HG02970 (cell line): ENCODE measurements at regions not wholly inside any gene's neighbourhood (a gene's known extent, or its start where the extent isn't known, plus 50 kb on each side); places are given as distances from the start of the nearest gene placed in this dataset.
"Not testable (repeated sequence)": the region's sequence is repeated elsewhere in the genome, so short reads cannot be mapped to it uniquely, and the experiment has no call there.

Experiments used
- ATAC-seq: cut with Tn5 transposase; IDR thresholded peaks from one replicate; pipeline ENCODE4 v1.9.1; 2021; ENCODE audit warnings: mild to moderate bottlenecking, moderate library complexity, moderate number of reproducible peaks; ENCODE audit not compliant: unreplicated experiment, low FRiP score

GRCh38 chr7:82625377-82625776 is 181.8 kb upstream of the CACNA2D1 start:
- ATAC-seq, result no peak

DNA sequence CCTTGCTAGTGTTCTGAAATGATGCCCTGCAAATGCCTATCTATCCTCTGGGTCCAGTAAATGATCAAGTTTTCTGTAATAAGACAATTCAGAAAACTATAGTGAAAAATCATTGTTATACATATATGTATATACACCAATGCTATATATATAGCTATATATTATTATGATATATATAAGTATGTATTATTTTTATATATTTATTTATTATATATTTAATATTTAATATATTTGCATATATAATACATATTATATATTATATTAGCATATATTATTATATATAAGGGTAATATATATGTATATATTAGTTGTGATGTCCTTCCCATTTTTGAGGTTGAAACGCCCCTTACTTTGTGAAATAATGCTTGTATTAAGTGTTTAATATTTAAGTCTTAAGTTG is 181.4 kb upstream of the CACNA2D1 start:
- ATAC-seq, result no peak

GRCh38 chr7:82624337-82624736 is 180.8 kb upstream of the CACNA2D1 start:
- no peak for ATAC-seq

DNA sequence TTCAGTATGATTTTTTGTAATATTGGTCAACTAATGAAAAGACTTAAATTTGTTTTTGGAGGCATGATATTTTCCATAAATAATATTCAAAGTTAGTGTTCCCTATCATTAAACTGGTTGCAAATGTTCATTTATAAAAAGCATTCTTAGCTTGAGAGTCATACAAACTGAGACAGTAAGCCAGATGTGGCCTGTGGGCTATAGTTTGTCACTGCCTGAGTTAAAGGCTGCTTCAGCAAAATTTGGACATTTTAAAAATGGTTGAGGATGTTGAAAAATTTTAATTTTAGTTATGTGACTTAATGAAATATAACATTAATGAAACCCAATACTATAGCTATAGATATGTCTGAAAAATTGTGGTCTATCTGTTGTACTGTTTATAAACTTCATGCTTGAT is 180.2 kb upstream of the CACNA2D1 start:
- no peak for ATAC-seq

GRCh38 chr7:82617156-82617555 is 173.6 kb upstream of the CACNA2D1 start:
- no peak for ATAC-seq

DNA sequence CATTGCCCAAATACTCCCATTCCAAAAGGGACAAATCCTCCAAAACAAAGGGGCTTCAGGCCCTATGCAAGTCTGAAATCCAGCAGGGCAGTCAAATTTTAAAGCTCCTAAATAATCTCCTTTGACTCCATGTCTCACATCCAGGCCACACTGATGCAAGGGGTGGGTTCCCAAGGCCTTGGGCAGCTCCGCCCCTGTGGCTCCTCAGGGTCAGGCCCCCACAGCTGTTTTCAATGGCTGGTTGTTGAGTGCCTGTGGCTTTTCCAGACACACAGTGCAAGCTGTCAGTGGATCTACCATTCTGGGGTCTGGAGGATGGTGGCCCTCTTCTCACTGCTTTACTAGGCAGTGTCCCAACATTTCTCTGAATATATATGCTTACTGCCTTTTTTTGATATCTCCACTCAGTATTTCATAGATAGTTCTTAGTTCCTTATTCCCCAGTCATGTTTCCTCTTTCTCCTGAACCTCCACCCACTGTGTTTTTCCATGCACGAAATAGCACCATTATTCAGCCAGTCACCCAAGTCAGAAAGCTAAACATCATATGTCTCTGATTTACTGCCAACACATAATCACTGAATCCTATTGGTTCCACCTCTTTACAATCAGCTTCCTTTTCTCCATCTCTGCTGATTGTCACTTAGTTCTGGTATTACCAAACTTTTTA is 172.6 kb upstream of the CACNA2D1 start:
- no peak for ATAC-seq

GRCh38 chr7:82615527-82615926 is 171.9 kb upstream of the CACNA2D1 start:
- ATAC-seq, result no peak

DNA sequence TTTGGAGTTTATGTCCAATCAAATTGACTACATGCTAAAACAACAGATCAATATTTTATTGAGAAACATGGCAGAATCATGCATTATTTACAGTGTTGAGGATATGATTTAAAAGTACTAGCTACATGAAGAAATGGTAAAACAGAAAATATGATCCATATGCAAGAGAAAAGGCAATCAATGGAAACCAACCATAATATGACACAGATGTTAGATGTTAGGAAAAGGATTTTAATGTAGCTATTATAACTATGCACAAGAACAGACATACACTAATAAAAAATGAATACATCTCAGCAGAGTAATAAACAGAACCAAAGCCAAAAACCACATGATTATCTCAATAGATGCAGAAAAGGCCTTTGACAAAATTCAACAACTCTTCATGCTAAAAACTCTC is 166.2 kb upstream of the CACNA2D1 start:
- ATAC-seq, result no peak

DNA sequence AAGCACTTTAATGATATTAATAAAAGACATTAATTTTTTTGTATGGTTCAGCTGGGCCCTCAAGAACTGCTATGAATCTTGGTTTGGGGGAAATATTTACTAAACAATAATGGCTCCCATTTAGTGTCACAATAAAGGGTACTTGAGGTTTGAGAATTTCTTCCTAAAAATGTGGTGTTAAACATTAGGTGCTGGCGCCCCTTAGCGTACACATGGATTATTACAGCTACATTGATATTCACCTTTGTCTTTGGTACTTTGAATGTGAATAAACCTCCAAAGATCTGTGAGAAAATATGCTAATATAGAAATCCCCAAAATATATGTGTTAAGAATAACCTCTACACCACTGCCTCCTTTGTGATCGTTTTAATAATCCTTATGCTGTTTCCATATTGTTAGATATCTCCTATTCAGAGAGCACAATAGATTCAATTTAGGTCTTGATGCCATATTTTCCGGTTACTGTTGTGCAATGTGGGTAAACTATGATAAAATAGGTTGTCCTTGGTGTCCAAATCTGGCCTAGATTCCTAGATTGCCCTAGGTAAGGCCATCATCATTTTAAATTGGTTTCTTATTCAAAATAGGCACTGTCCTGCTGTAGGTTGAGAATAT is 161.8 kb upstream of the CACNA2D1 start:
- no peak for ATAC-seq

GRCh38 chr7:82602066-82602465 is 158.5 kb upstream of the CACNA2D1 start:
- no peak for ATAC-seq

- ATAC-seq, result no peak
Measured at GRCh38 chr7:82600531-82600930, 157.0 kb upstream of the CACNA2D1 start.

- no peak for ATAC-seq
Measured at GRCh38 chr7:82599895-82600294, 156.3 kb upstream of the CACNA2D1 start.

DNA sequence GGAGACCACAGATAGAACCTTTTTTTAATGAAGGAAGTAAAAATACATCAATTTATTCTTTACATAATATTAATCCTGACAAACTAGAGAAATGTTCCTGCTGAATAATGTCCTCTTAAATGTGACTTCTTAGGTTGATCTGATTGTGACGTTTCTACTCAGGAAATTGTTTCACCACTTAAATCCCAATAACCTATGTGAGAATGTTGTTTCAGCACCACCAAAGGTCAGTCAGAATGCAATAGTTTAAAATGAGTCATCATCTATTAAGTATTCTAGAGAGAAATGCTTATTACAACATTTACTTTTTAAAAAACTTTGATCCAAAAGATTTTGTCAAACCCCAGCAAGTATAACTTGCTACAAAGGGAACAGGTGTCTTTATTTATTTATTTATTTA is 155.4 kb upstream of the CACNA2D1 start:
- ATAC-seq, result no peak

GRCh38 chr7:82595795-82596194 is 152.2 kb upstream of the CACNA2D1 start:
- not testable (repeated sequence) for ATAC-seq

- ATAC-seq, result no peak
Measured at GRCh38 chr7:82595176-82595575, 151.6 kb upstream of the CACNA2D1 start.

DNA sequence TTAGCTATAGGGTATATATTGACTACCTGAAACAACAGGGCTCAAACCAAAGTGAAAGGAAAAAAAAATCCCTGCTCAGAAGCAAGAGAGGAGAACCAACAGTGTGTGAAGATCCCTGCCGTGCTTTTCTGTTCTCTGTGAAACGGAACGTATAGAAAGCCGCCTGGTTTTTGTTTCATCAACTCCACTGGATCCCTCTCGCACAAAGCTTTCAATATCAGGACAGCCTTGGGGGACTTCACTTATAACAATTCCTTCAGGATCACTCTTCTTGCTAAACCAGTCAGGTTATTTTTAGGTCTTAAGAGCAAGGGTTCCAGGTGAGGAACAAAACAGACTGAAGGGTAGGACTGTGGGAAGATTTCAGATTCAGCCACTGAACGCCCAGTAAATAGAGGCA is 151.1 kb upstream of the CACNA2D1 start:
- no peak for ATAC-seq

DNA sequence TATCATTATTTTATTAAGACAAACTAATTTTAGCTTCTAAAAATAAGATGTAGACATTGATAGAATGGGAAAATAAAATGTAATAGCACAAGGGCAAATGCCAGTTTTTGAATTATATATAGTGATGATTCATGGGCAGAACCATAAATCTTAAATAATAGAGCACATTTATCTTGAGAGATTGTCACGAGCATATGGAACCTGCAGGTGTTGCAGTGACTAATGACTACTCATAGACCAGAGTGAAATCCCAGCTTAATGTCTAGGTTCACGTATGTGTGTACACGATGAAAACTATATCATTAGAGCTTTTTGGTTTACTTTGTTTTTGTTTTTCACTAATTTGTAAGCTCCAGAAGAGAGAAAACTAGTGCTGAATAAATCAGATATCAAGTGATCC is 150.2 kb upstream of the CACNA2D1 start:
- ATAC-seq, result no peak

DNA sequence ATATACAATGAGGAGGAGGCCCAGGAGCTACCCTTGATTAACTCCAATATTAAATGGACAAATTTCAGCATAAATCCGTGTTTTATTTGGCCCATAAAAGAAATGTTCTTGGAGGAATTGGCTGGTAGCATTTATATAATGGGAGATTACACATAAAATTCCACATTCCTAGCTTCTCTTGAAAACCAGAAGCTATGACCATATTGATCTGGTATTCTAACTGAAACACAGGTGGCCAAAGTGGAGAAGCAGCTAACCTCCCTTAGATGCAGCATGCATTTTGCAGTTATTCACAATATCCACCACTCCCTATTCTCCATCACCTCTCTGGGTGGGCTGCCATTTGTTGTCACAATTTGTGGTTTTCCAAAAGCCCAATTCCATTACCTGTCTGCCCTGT is 148.8 kb upstream of the CACNA2D1 start:
- no peak for ATAC-seq

DNA sequence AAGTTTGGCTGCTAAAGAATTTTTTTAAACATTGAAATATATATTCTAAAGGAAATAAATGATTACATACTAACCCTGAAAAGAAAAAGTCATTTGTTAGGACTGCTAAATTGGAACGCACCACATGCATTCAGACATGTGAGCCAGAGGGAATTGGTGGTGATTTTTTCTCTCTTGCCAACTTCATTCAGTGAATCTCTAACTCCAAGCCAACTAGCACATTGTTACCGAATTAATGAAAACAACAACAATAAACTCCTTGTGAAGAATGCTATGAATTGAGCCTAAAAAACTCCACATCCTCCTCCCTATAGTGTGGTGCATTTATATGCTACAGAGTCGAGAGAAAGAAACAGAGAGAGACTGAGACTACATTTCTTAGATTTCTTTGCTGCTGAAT is 135.5 kb upstream of the CACNA2D1 start:
- ATAC-seq, result no peak

GRCh38 chr7:82578430-82578829 is 134.9 kb upstream of the CACNA2D1 start:
- no peak for ATAC-seq

DNA sequence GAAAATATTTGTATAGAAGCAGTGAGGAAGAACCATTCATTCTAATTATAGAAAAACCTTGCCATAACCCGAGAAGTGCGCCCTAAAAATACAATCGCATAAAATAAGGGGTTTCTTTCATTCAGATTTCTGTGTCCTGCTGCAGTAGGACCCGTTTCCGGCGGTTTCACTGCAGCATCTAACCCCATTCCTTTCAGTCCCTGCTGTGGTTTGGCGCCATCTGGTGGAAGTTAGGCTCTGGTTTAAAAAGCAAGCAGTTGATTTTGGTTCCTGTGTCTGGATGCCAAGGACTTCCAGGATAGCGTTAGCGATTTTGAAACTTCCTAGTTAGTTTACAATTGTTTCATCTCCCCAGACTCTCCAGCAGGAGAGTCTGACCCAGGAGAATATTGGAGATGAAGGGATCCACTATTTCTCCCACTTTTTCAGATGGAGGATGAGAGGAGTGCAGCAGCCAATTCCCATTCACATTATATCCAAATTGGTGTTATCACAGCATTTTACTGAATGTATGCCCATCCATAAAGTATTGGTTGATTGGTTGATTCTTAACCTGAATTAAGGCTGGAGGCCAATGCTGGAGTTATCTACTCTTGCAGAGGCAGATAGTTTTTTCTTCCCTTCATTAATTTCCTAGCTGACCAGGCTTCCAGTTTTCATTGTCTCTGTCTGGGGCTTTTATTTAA is 128.8 kb upstream of the CACNA2D1 start:
- ATAC-seq, result peak; percentile 90

DNA sequence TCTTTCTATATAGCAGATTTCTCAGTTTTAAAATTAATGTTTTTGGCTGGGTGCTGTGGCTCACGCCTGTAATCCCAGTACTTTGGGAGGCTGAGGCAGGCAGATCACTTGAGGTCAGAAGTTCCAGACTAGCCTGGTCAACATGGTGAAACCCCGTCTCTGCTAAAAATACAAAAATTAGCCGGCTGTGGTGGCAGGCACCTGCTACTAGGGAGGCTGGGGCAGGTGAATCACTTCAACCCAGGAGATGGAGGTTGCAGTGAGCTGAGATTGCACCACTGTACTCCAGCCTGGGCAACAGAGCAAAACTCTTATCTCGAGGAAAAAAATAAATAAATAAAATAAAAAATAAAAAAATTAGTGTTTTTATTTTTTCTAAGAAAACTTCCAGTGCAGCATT is 127.5 kb upstream of the CACNA2D1 start:
- ATAC-seq, result not testable (repeated sequence)
